ENCODE measurements at regions not wholly inside any gene's neighbourhood (a gene's known extent, or its start where the extent isn't known, plus 50 kb on each side); places are given as distances from the start of the nearest gene placed in this dataset.

DNA sequence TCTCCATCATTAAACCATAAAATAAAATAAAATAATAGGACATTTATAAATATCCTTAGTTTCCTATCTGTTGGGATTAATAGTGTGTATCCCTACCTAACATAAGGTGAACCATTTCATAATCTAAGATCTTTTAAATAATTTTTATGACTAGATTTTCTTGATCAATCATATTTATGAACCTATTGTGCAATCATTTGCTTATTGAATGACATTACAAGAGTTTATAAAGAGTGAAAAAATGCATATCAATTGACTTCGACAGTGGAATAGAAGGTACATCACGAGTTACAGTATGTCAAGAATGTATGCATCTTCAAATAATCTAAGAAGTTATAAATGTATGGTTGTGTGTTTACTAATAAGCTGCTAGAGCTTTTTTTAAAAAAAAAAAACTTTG lies 1554.8 kb upstream of the TMEFF2 start:
- no peak for DNase-seq
- WGBS (ENCODE audit: insufficient coverage), result no CpG with 5 or more reads among the region's 2 CpGs
- H3K9me3 Mint-ChIP-seq (ENCODE audit: insufficient read depth), result no peaks in the 10 kb centered on the region
- H3K4me1 ChIP-seq (ENCODE audit: control insufficient read depth in 2 of 2, insufficient read depth in 2 of 2, low read length in 2 of 2), result no peaks in the 10 kb centered on the region
- ChIA-PET CTCF (no interaction called here), POLR2A (no interaction called here)
- no peaks in the 10 kb centered on the region for H3K27me3 ChIP-seq (replicated peaks in 1 of 4; ENCODE audit: control extremely low read depth in 1 of 4, control insufficient read depth in 3 of 4, insufficient read depth in 4 of 4, low read length in 3 of 4)
- H4K20me1 ChIP-seq (ENCODE audit: control insufficient read depth, insufficient read depth, low read length, poor library complexity, severe bottlenecking), result no peaks in the 10 kb centered on the region
- H3K4me1 Mint-ChIP-seq, result no peaks in the 10 kb centered on the region
- intact Hi-C loops (cut with micrococcal nuclease), result no loop called here
- H3K79me2 ChIP-seq (ENCODE audit: control insufficient read depth, insufficient read depth, low read length), result no peaks in the 10 kb centered on the region
- no peaks in the 10 kb centered on the region for H3K36me3 ChIP-seq (replicated peaks in 1 of 2; ENCODE audit: control extremely low read depth in 1 of 2, control insufficient read depth in 1 of 2, extremely low read depth in 1 of 2, insufficient read depth in 2 of 2, low read length in 1 of 2)
- H3K27me3 Mint-ChIP-seq, result no peaks in the 10 kb centered on the region
- H3K27ac ChIP-seq (ENCODE audit: low read length in 2 of 2), result no peak overlapping the region
- no peak for TF ChIP-seq EZH2 (IDR thresholded peaks at IDR 0.05; ENCODE audit: borderline replicate concordance, insufficient read depth, low read depth, low read length, poor library complexity, severe bottlenecking)
- TF ChIP-seq, protein P1, sequence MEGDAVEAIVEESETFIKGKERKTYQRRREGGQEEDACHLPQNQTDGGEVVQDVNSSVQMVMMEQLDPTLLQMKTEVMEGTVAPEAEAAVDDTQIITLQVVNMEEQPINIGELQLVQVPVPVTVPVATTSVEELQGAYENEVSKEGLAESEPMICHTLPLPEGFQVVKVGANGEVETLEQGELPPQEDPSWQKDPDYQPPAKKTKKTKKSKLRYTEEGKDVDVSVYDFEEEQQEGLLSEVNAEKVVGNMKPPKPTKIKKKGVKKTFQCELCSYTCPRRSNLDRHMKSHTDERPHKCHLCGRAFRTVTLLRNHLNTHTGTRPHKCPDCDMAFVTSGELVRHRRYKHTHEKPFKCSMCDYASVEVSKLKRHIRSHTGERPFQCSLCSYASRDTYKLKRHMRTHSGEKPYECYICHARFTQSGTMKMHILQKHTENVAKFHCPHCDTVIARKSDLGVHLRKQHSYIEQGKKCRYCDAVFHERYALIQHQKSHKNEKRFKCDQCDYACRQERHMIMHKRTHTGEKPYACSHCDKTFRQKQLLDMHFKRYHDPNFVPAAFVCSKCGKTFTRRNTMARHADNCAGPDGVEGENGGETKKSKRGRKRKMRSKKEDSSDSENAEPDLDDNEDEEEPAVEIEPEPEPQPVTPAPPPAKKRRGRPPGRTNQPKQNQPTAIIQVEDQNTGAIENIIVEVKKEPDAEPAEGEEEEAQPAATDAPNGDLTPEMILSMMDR (IDR thresholded peaks at IDR 0.05), result no peak
- H3K4me2 ChIP-seq (replicated peaks; ENCODE audit: low read depth, low read length, poor library complexity, severe bottlenecking), result no peak overlapping the region
- H3K9me3 ChIP-seq (ENCODE audit: control extremely low read depth in 1 of 3, control insufficient read depth in 2 of 3, insufficient read depth in 1 of 3, low read length in 2 of 3), result no peaks in the 10 kb centered on the region
- ATAC-seq (ENCODE audit: low read depth), result no peak
- no peak overlapping the region for H3K4me3 ChIP-seq (ENCODE audit: control extremely low read depth in 1 of 5, extremely low read depth in 1 of 5, insufficient read depth in 1 of 5, low read depth in 2 of 5, low read length in 4 of 5)
- no peak overlapping the region for H3K9ac ChIP-seq (ENCODE audit: low read length)
- H3K4me3 Mint-ChIP-seq, result no peak overlapping the region
- H3K27ac Mint-ChIP-seq, result no peak overlapping the region
- H2AFZ ChIP-seq (ENCODE audit: insufficient read depth, low read depth, low read length, poor library complexity, severe bottlenecking), result no peak overlapping the region

DNA sequence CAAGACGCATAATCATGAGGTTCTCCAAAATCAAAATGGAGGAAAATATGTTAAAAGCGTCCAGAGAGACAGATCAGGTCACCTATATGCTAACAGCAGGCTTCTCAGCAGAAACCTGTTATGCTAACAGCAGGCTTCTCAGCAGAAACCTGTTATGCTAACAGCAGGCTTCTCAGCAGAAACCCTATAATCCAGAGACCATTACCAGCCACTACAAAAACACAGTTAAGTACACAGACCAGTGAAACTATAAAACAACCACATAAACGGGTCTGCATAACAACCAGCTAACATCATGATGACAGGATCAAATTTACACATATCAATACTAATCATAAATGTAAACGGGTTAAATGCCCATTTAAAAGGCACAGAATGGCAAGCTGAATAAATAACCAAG lies 1548.4 kb upstream of the TMEFF2 start:
- intact Hi-C loops (cut with micrococcal nuclease), result no loop called here
- Histone ChIP-seq H3K27me3 (replicated peaks in 1 of 4; ENCODE audit: control extremely low read depth in 1 of 4, control insufficient read depth in 3 of 4, insufficient read depth in 4 of 4, low read length in 3 of 4) (no peaks in the 10 kb centered on the region), H3K79me2 (ENCODE audit: control insufficient read depth, insufficient read depth, low read length) (no peaks in the 10 kb centered on the region), H3K4me1 (ENCODE audit: control insufficient read depth in 2 of 2, insufficient read depth in 2 of 2, low read length in 2 of 2) (no peaks in the 10 kb centered on the region), H3K36me3 (replicated peaks in 1 of 2; ENCODE audit: control extremely low read depth in 1 of 2, control insufficient read depth in 1 of 2, extremely low read depth in 1 of 2, insufficient read depth in 2 of 2, low read length in 1 of 2) (no peaks in the 10 kb centered on the region), H4K20me1 (ENCODE audit: control insufficient read depth, insufficient read depth, low read length, poor library complexity, severe bottlenecking) (no peaks in the 10 kb centered on the region), H2AFZ (ENCODE audit: insufficient read depth, low read depth, low read length, poor library complexity, severe bottlenecking) (no peak overlapping the region), H3K9ac (ENCODE audit: low read length) (no peak overlapping the region), H3K4me3 (ENCODE audit: control extremely low read depth in 1 of 5, extremely low read depth in 1 of 5, insufficient read depth in 1 of 5, low read depth in 2 of 5, low read length in 4 of 5) (no peak overlapping the region), H3K9me3 (ENCODE audit: control extremely low read depth in 1 of 3, control insufficient read depth in 2 of 3, insufficient read depth in 1 of 3, low read length in 2 of 3) (no peaks in the 10 kb centered on the region), H3K4me2 (replicated peaks; ENCODE audit: low read depth, low read length, poor library complexity, severe bottlenecking) (no peak overlapping the region), H3K27ac (ENCODE audit: low read length in 2 of 2) (no peak overlapping the region)
- TF ChIP-seq EZH2 (IDR thresholded peaks at IDR 0.05; ENCODE audit: borderline replicate concordance, insufficient read depth, low read depth, low read length, poor library complexity, severe bottlenecking), result no peak
- TF ChIP-seq, protein P1 (IDR thresholded peaks at IDR 0.05), result no peak
- no peak overlapping the region for H3K4me3 Mint-ChIP-seq
- ChIA-PET CTCF (no interaction called here), POLR2A (no interaction called here)
- DNase-seq (no peak), ATAC-seq (ENCODE audit: low read depth) (no peak)
- 60% methylated on average over 1 of the region's 4 CpGs for WGBS (ENCODE audit: insufficient coverage)
- H3K9me3 Mint-ChIP-seq (ENCODE audit: insufficient read depth), result no peaks in the 10 kb centered on the region
- H3K4me1 Mint-ChIP-seq, result no peaks in the 10 kb centered on the region
- no peaks in the 10 kb centered on the region for H3K27me3 Mint-ChIP-seq
- H3K27ac Mint-ChIP-seq, result no peak overlapping the region

Measured in B cell (primary cell).